Esophagus (tissue), 2 donors: ENCODE measurements at regions not wholly inside any gene's neighbourhood (a gene's known extent, or its start where the extent isn't known, plus 50 kb on each side); places are given as distances from the start of the nearest gene placed in this dataset.

ENCODE experiments used
- H3K27ac ChIP-seq, 2 donors: one replicate each; pipeline ENCODE4 v1.5.1; 2013; ENCODE audit warnings: low read depth in 2 of 2, mild to moderate bottlenecking in 2 of 2, inconsistent platforms in 1 of 2, low read length in 1 of 2, moderate library complexity in 1 of 2
- H3K27me3 ChIP-seq, 2 donors: one replicate each; pipeline ENCODE4 v1.6.1; 2013; ENCODE audit warnings: low read length in 2 of 2, control low read depth in 1 of 2, mild to moderate bottlenecking in 1 of 2; ENCODE audit not compliant: insufficient read depth in 2 of 2, control insufficient read depth in 1 of 2
- H3K36me3 ChIP-seq, 2 donors: one replicate each; pipeline ENCODE4 v1.6.1; 2013; ENCODE audit warnings: low read length in 1 of 2; ENCODE audit not compliant: control insufficient read depth in 2 of 2, insufficient read depth in 2 of 2
- H3K4me1 ChIP-seq, 2 donors: one replicate each; pipeline ENCODE4 v1.6.1; 2013; ENCODE audit warnings: low read length in 1 of 2; ENCODE audit not compliant: control insufficient read depth in 2 of 2, insufficient read depth in 2 of 2
- H3K4me3 ChIP-seq, 2 donors: one replicate each; pipeline ENCODE4 v1.5.1; 2013; ENCODE audit warnings: low read length in 2 of 2, mild to moderate bottlenecking in 2 of 2, low read depth in 1 of 2, moderate library complexity in 1 of 2
- H3K9me3 ChIP-seq, 2 donors: one replicate each; pipeline ENCODE4 v1.6.1; 2013; ENCODE audit warnings: mild to moderate bottlenecking in 2 of 2, low read depth in 1 of 2, low read length in 1 of 2, moderate library complexity in 1 of 2; ENCODE audit not compliant: control insufficient read depth in 2 of 2, insufficient read depth in 1 of 2
- WGBS, 2 donors: extraction: QIAGEN DNeasy Blood & Tissue Kit; methylation state at CpG; one replicate each; pipeline ENCODE4 v1.1.7; 2013; 5-methylcytosine and 5-hydroxymethylcytosine counted together
- donor health status: healthy with polysubstance abuse.
- donor health status: Bipolar disorder and iron deficiency.

GRCh38 chr6:47403801-47404200 is 73.8 kb upstream of the CD2AP start:
- no peak overlapping the region for H3K27ac ChIP-seq

GRCh38 chr6:47404435-47404834 is 73.2 kb upstream of the CD2AP start:
- Histone ChIP-seq H3K27me3 (no peaks in the 10 kb centered on the region), H3K4me1 (no peaks in the 10 kb centered on the region), H3K9me3 (no peaks in the 10 kb centered on the region), H3K27ac (no peak overlapping the region), H3K36me3 (no peaks in the 10 kb centered on the region), H3K4me3 (no peak overlapping the region)
- WGBS, 2 donors: 69 to 75% methylated on average over 4 of the region's 4 CpGs

More at GRCh38 chr6:47403801-47404200, 73.8 kb upstream of the CD2AP start:
- H3K36me3 ChIP-seq: no peaks in the 10 kb centered on the region
- H3K4me1 ChIP-seq: no peaks in the 10 kb centered on the region
- WGBS, 2 donors: 54 to 86% methylated on average over 2 of the region's 2 CpGs
- no peaks in the 10 kb centered on the region for H3K27me3 ChIP-seq
- no peaks in the 10 kb centered on the region for H3K9me3 ChIP-seq
- no peak overlapping the region for H3K4me3 ChIP-seq

- Histone ChIP-seq H3K27ac (no peak overlapping the region), H3K36me3 (no peaks in the 10 kb centered on the region), H3K27me3 (no peaks in the 10 kb centered on the region), H3K4me3 (no peak overlapping the region), H3K4me1 (no peaks in the 10 kb centered on the region), H3K9me3 (no peaks in the 10 kb centered on the region)
- 62 to 66% methylated on average over 5 of the region's 5 CpGs for WGBS, 2 donors
Observed at GRCh38 chr6:47405273-47405672, 72.3 kb upstream of the CD2AP start.

GRCh38 chr6:47407300-47408281 is 70.0 kb upstream of the CD2AP start:
- 97 to 100% methylated on average over 1 of the region's 1 CpG for WGBS, 2 donors
- Histone ChIP-seq H3K4me3 (no peak overlapping the region), H3K27me3 (no peaks in the 10 kb centered on the region), H3K27ac (no peak overlapping the region), H3K4me1 (no peaks in the 10 kb centered on the region), H3K9me3 (no peaks in the 10 kb centered on the region), H3K36me3 (no peaks in the 10 kb centered on the region)

- H3K36me3 ChIP-seq: no peaks in the 10 kb centered on the region
- no peaks in the 10 kb centered on the region for H3K9me3 ChIP-seq
- WGBS, 2 donors: 10 to 13% methylated on average over 4 of the region's 4 CpGs
- no peaks in the 10 kb centered on the region for H3K4me1 ChIP-seq
- no peaks in the 10 kb centered on the region for H3K27me3 ChIP-seq
- no peak overlapping the region for H3K27ac ChIP-seq
- H3K4me3 ChIP-seq: peak overlapping the region in 1 of 2 donors; percentile 59
Observed at GRCh38 chr6:47413752-47414422, 63.7 kb upstream of the CD2AP start.

GRCh38 chr6:47414423-47415167 is 63.0 kb upstream of the CD2AP start:
- Histone ChIP-seq H3K4me1 (no peaks in the 10 kb centered on the region), H3K9me3 (no peaks in the 10 kb centered on the region), H3K4me3 (peak overlapping the region; percentile 17 to 59), H3K36me3 (no peaks in the 10 kb centered on the region), H3K27me3 (no peaks in the 10 kb centered on the region), H3K27ac (peak overlapping the region; percentile 3 to 37)
- 11 to 12% methylated on average over 14 of the region's 14 CpGs for WGBS, 2 donors

GRCh38 chr6:47416396-47417345 is 60.9 kb upstream of the CD2AP start:
- no peaks in the 10 kb centered on the region for H3K27me3 ChIP-seq
- no peak overlapping the region for H3K27ac ChIP-seq
- H3K4me1 ChIP-seq: no peaks in the 10 kb centered on the region
- no peaks in the 10 kb centered on the region for H3K9me3 ChIP-seq
- H3K4me3 ChIP-seq: no peak overlapping the region
- 99% methylated on average over 4 of the region's 4 CpGs for WGBS, 2 donors
- H3K36me3 ChIP-seq: no peaks in the 10 kb centered on the region

GRCh38 chr6:47419621-47420020 is 58.0 kb upstream of the CD2AP start:
- H3K36me3 ChIP-seq: no peaks in the 10 kb centered on the region
- H3K9me3 ChIP-seq: no peaks in the 10 kb centered on the region
- H3K27ac ChIP-seq: no peak overlapping the region
- no peaks in the 10 kb centered on the region for H3K27me3 ChIP-seq
- H3K4me3 ChIP-seq: no peak overlapping the region
- H3K4me1 ChIP-seq: no peaks in the 10 kb centered on the region
